ENCODE measurements at regions not wholly inside any gene's neighbourhood (a gene's known extent, or its start where the extent isn't known, plus 50 kb on each side); places are given as distances from the start of the nearest gene placed in this dataset.

DNA sequence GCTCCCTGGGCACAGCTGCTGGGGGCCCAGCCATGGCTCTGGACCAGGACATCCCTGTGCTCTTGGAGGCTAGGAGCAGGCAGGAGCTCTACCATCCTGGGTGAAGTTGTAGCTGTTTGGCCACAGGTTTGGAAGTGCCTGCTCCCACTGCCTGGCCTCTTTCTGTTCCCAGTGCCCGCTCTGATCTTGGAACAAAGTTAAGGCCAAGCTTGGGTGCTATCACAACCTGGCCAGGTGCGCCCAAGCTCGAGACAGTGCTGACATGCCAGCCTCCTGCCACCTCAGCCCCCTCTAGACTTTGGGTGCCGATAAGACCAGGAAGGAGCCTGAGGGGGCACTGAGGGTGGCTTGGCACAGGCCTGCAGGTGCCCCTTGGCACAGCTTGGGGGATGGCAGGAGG, 686.1 kb upstream of the AADAT start:
- H3K27me3 ChIP-seq (ENCODE audit: control insufficient read depth in 1 of 2, insufficient read depth in 2 of 2, low read length in 1 of 2), result no peaks in the 10 kb centered on the region
- H3K4me3 ChIP-seq (ENCODE audit: low read length in 2 of 2), result no peak overlapping the region
- no peaks in the 10 kb centered on the region for H3K4me1 ChIP-seq (ENCODE audit: control insufficient read depth in 1 of 2, insufficient read depth in 2 of 2, low read length in 2 of 2)
- intact Hi-C loops (cut with DNase I), result no loop called here
- ATAC-seq (ENCODE audit: low FRiP score) (peak; percentile 26), DNase-seq (no peak)
- WGBS, 2 donors, result 91 to 93% methylated on average over 4 of the region's 4 CpGs
- H3K27ac ChIP-seq (ENCODE audit: low read depth in 1 of 2, low read length in 2 of 2), result no peak overlapping the region
- H3K36me3 ChIP-seq (ENCODE audit: control insufficient read depth in 1 of 2, insufficient read depth in 2 of 2, low read length in 1 of 2), result no peaks in the 10 kb centered on the region
- H3K9me3 ChIP-seq (ENCODE audit: control insufficient read depth, low read length), result no peaks in the 10 kb centered on the region

DNA sequence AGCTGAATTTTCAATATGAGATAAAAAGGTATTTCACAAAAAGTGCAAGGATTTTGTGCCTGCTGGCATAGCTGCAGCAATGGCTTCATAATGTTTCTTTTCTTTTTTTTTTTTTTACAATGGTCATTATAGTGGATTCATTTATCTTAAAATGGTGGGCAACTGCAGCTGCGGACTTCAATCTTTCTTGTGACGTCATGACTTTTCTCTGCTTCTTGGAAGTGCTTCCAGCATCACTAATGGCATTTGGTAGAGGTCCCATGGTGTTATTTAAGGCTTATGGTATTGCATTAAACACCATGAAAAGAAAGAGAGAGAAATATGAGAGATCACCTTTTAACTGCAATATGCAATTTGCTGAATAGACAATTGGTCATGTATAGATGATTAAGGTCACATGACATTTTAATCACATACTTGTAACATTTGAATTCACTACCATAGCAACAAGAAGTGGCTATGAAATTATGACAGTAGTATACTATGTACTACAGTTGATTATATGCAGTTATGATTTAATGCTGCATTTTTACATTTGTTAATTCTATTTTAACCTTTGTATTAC, 684.0 kb upstream of the AADAT start:
- no peaks in the 10 kb centered on the region for H3K4me1 ChIP-seq (ENCODE audit: control insufficient read depth in 1 of 2, insufficient read depth in 2 of 2, low read length in 2 of 2)
- ATAC-seq (ENCODE audit: low FRiP score), result no peak
- H3K9me3 ChIP-seq (ENCODE audit: control insufficient read depth, low read length), result no peaks in the 10 kb centered on the region
- no peaks in the 10 kb centered on the region for H3K36me3 ChIP-seq (ENCODE audit: control insufficient read depth in 1 of 2, insufficient read depth in 2 of 2, low read length in 1 of 2)
- intact Hi-C loops (cut with DNase I), result no loop called here
- H3K27ac ChIP-seq (ENCODE audit: low read depth in 1 of 2, low read length in 2 of 2), result no peak overlapping the region
- no peak for DNase-seq
- no peak overlapping the region for H3K4me3 ChIP-seq (ENCODE audit: low read length in 2 of 2)
- WGBS, 2 donors, result 67 to 70% methylated on average over 2 of the region's 2 CpGs
- H3K27me3 ChIP-seq (ENCODE audit: control insufficient read depth in 1 of 2, insufficient read depth in 2 of 2, low read length in 1 of 2), result no peaks in the 10 kb centered on the region

DNA sequence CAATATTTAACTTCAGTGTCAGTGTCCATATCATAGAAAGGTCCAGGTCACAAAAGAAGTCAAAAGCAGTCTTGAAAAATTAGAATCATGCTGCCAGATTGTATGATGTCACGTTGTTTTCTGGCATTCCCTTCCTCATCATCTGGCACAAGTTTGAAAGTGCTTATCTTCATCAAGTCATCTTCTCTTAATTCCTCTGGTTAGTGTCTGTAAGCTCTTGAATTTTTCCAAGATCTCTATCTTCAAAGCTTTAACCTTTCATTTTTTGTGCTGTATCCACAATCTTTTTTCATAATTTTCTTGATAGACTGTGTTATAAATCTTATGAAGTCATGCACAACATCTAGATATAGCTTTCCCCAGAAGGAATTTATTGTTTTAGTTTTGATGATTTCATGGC, 682.7 kb upstream of the AADAT start:
- intact Hi-C loops (cut with DNase I), result no loop called here
- Histone ChIP-seq H3K4me3 (ENCODE audit: low read length in 2 of 2) (no peak overlapping the region), H3K27ac (ENCODE audit: low read depth in 1 of 2, low read length in 2 of 2) (no peak overlapping the region), H3K4me1 (ENCODE audit: control insufficient read depth in 1 of 2, insufficient read depth in 2 of 2, low read length in 2 of 2) (no peaks in the 10 kb centered on the region), H3K36me3 (ENCODE audit: control insufficient read depth in 1 of 2, insufficient read depth in 2 of 2, low read length in 1 of 2) (no peaks in the 10 kb centered on the region), H3K27me3 (ENCODE audit: control insufficient read depth in 1 of 2, insufficient read depth in 2 of 2, low read length in 1 of 2) (no peaks in the 10 kb centered on the region), H3K9me3 (ENCODE audit: control insufficient read depth, low read length) (peaks cover 2% of the 10 kb centered on the region)
- DNase-seq (no peak), ATAC-seq (ENCODE audit: low FRiP score) (no peak)
- WGBS, 2 donors, result 68 to 77% methylated on average over 1 of the region's 1 CpG

DNA sequence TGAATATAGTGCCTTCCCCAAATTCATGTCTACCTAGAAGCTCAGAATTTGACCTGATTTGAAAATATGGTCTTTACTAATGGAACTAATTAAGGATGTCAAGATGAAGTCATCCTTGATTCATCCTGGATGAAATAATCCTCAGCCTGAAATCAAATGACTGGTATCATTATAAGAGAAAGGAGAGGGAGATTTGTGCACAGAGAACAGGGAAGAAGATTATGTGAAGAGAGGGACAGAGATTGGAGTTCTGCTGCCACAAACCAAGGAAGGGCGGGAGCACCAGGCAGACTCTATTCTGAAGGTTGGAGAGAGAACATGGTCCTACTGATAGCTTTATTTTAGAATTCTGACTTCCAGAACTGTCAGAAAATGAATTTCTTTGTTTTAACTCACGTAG, 680.9 kb upstream of the AADAT start:
- WGBS, 2 donors, result 54 to 74% methylated on average over 2 of the region's 2 CpGs
- no peak overlapping the region for H3K4me3 ChIP-seq (ENCODE audit: low read length in 2 of 2)
- H3K4me1 ChIP-seq (ENCODE audit: control insufficient read depth in 1 of 2, insufficient read depth in 2 of 2, low read length in 2 of 2), result no peaks in the 10 kb centered on the region
- H3K36me3 ChIP-seq (ENCODE audit: control insufficient read depth in 1 of 2, insufficient read depth in 2 of 2, low read length in 1 of 2), result no peaks in the 10 kb centered on the region
- intact Hi-C loops (cut with DNase I), result no loop called here
- ATAC-seq (ENCODE audit: low FRiP score) (no peak), DNase-seq (no peak)
- H3K9me3 ChIP-seq (ENCODE audit: control insufficient read depth, low read length), result peaks cover 2% of the 10 kb centered on the region
- H3K27ac ChIP-seq (ENCODE audit: low read depth in 1 of 2, low read length in 2 of 2), result no peak overlapping the region
- no peaks in the 10 kb centered on the region for H3K27me3 ChIP-seq (ENCODE audit: control insufficient read depth in 1 of 2, insufficient read depth in 2 of 2, low read length in 1 of 2)

DNA sequence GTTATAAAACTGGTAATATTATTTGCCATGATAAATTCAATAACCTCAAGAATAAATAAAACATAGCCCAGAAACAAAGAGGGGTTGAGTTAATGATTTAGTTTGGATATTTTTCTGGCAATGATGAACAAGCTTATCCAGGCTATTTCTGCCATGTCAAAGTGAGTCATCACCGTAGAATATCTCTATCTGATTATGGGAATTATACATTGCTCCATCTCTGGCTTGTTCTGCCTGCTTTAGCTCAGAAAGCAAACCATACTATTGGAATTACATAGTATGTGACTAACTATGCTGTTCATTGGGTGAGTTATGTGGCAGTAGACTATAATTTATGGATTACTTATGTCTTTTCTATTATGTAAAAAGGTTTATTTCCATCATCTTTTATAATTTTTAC, 680.1 kb upstream of the AADAT start:
- H3K36me3 ChIP-seq (ENCODE audit: control insufficient read depth in 1 of 2, insufficient read depth in 2 of 2, low read length in 1 of 2), result no peaks in the 10 kb centered on the region
- H3K27me3 ChIP-seq (ENCODE audit: control insufficient read depth in 1 of 2, insufficient read depth in 2 of 2, low read length in 1 of 2), result no peaks in the 10 kb centered on the region
- 64 to 67% methylated on average over 1 of the region's 1 CpG for WGBS, 2 donors
- no peak for ATAC-seq (ENCODE audit: low FRiP score)
- H3K27ac ChIP-seq (ENCODE audit: low read depth in 1 of 2, low read length in 2 of 2), result no peak overlapping the region
- no peak for DNase-seq
- H3K4me1 ChIP-seq (ENCODE audit: control insufficient read depth in 1 of 2, insufficient read depth in 2 of 2, low read length in 2 of 2), result no peaks in the 10 kb centered on the region
- intact Hi-C loops (cut with DNase I), result no loop called here
- peaks cover 2% of the 10 kb centered on the region for H3K9me3 ChIP-seq (ENCODE audit: control insufficient read depth, low read length)
- H3K4me3 ChIP-seq (ENCODE audit: low read length in 2 of 2), result no peak overlapping the region

DNA sequence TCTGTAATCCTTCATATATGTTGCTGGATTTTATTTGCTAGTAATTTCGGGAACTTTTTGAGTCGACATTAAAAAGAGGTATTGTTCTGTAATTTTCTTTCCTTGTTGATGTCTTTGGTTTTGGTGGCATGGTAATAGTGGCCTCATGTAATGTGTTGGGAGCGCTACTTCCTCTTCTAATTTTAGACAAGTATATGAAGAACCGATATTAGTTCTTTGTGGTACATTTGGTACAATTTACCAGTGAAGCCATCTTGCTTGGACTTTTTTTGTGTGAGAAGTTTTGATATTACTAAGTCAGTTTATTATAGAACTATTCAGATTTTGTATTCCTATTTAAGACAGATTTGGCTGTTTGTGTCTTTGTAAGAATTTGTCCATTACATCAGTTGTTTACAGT, 669.2 kb upstream of the AADAT start:
- Histone ChIP-seq H3K4me1 (ENCODE audit: control insufficient read depth in 1 of 2, insufficient read depth in 2 of 2, low read length in 2 of 2) (no peaks in the 10 kb centered on the region), H3K27me3 (ENCODE audit: control insufficient read depth in 1 of 2, insufficient read depth in 2 of 2, low read length in 1 of 2) (no peaks in the 10 kb centered on the region), H3K9me3 (ENCODE audit: control insufficient read depth, low read length) (peaks cover 2% of the 10 kb centered on the region), H3K4me3 (ENCODE audit: low read length in 2 of 2) (no peak overlapping the region), H3K36me3 (ENCODE audit: control insufficient read depth in 1 of 2, insufficient read depth in 2 of 2, low read length in 1 of 2) (no peaks in the 10 kb centered on the region), H3K27ac (ENCODE audit: low read depth in 1 of 2, low read length in 2 of 2) (no peak overlapping the region)
- ATAC-seq (ENCODE audit: low FRiP score) (no peak), DNase-seq (no peak)
- intact Hi-C loops (cut with DNase I), result no loop called here
- WGBS, 2 donors, result 92 to 93% methylated on average over 4 of the region's 4 CpGs

DNA sequence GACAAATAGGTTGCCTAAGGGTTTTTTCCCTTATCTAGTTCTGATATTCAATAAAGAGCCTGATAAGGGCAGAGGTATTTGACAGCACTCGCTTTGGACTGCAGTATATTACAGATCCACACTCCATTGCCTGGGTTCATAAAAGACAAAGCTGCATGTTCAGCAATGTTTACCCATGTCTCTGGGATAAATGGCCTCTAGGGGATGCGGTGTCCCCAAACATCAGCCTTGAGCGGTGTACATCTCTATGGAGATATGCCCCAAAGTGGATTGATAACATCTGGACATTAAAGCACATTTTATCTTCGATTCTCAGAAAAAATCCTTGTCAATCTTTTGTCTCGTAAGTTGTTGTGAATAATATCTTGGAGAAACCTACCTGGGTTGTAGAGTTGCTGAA, 660.8 kb upstream of the AADAT start:
- 51 to 70% methylated on average over 5 of the region's 5 CpGs for WGBS, 2 donors
- H3K9me3 ChIP-seq (ENCODE audit: control insufficient read depth, low read length), result no peaks in the 10 kb centered on the region
- no peak for ATAC-seq (ENCODE audit: low FRiP score)
- DNase-seq, result no peak
- H3K27ac ChIP-seq (ENCODE audit: low read depth in 1 of 2, low read length in 2 of 2), result no peak overlapping the region
- no peak overlapping the region for H3K4me3 ChIP-seq (ENCODE audit: low read length in 2 of 2)
- no peaks in the 10 kb centered on the region for H3K36me3 ChIP-seq (ENCODE audit: control insufficient read depth in 1 of 2, insufficient read depth in 2 of 2, low read length in 1 of 2)
- H3K27me3 ChIP-seq (ENCODE audit: control insufficient read depth in 1 of 2, insufficient read depth in 2 of 2, low read length in 1 of 2), result no peaks in the 10 kb centered on the region
- H3K4me1 ChIP-seq (ENCODE audit: control insufficient read depth in 1 of 2, insufficient read depth in 2 of 2, low read length in 2 of 2), result no peaks in the 10 kb centered on the region
- intact Hi-C loops (cut with DNase I), result no loop called here

DNA sequence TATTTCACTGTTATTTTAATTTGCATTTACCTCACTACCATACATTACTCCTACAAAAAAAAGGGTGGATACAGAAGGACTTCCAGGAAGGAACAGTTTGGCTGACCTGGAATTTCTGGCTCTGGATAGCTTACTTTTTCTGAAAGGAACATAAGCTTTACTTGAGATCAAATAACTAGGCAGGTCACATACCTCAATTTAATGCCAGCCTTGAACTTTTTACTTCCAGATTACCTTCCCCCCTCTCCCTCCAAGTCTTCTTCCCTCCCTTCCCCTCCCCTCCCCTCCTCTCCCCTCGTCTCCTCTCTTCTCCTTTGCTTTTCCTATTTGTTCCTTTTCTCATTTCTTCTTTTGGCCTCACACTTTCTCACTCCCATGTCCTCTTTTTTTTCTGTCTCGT, 659.2 kb upstream of the AADAT start:
- no peak overlapping the region for H3K27ac ChIP-seq (ENCODE audit: low read depth in 1 of 2, low read length in 2 of 2)
- H3K27me3 ChIP-seq (ENCODE audit: control insufficient read depth in 1 of 2, insufficient read depth in 2 of 2, low read length in 1 of 2), result no peaks in the 10 kb centered on the region
- WGBS, 2 donors, result 65 to 76% methylated on average over 2 of the region's 2 CpGs
- no peaks in the 10 kb centered on the region for H3K4me1 ChIP-seq (ENCODE audit: control insufficient read depth in 1 of 2, insufficient read depth in 2 of 2, low read length in 2 of 2)
- intact Hi-C loops (cut with DNase I), result no loop called here
- H3K4me3 ChIP-seq (ENCODE audit: low read length in 2 of 2), result no peak overlapping the region
- no peaks in the 10 kb centered on the region for H3K36me3 ChIP-seq (ENCODE audit: control insufficient read depth in 1 of 2, insufficient read depth in 2 of 2, low read length in 1 of 2)
- no peaks in the 10 kb centered on the region for H3K9me3 ChIP-seq (ENCODE audit: control insufficient read depth, low read length)
- no peak for DNase-seq
- no peak for ATAC-seq (ENCODE audit: low FRiP score)

DNA sequence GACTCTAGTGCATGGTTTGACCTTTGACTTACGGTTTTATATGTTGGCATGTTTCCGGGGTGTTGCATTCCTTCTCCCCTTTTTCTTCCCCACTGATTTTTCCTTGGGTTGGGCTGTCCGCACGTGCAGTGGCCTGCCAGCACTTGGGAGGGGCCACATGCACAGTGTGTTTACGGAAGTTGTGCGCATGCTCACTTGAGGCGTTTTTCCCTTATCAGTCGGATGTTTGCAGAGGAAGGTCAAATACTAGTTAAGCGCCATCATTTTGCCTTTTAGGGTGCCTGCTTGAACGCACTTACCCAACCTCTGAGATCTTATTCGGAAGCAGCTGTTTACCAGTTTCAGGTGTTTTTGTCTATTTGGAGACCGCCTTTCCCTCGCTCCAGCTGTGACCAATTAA, 653.9 kb upstream of the AADAT start:
- DNase-seq, result no peak

More for the DNA sequence above, 653.9 kb upstream of the AADAT start:
- no peaks in the 10 kb centered on the region for H3K4me1 ChIP-seq (ENCODE audit: control insufficient read depth in 1 of 2, insufficient read depth in 2 of 2, low read length in 2 of 2)
- H3K9me3 ChIP-seq (ENCODE audit: control insufficient read depth, low read length), result no peaks in the 10 kb centered on the region
- no peak overlapping the region for H3K4me3 ChIP-seq (ENCODE audit: low read length in 2 of 2)
- no peak for ATAC-seq (ENCODE audit: low FRiP score)
- intact Hi-C loops (cut with DNase I), result no loop called here
- no peak overlapping the region for H3K27ac ChIP-seq (ENCODE audit: low read depth in 1 of 2, low read length in 2 of 2)
- H3K36me3 ChIP-seq (ENCODE audit: control insufficient read depth in 1 of 2, insufficient read depth in 2 of 2, low read length in 1 of 2), result no peaks in the 10 kb centered on the region
- no peaks in the 10 kb centered on the region for H3K27me3 ChIP-seq (ENCODE audit: control insufficient read depth in 1 of 2, insufficient read depth in 2 of 2, low read length in 1 of 2)
- 91% methylated on average over 13 of the region's 13 CpGs for WGBS, 2 donors
